Memory B cell (primary cell): ENCODE measurements at regions not wholly inside any gene's neighbourhood (a gene's known extent, or its start where the extent isn't known, plus 50 kb on each side); places are given as distances from the start of the nearest gene placed in this dataset.

ENCODE experiments used
- ATAC-seq: fragments of 150-1000 bp; cut with Tn5 transposase; 2 replicates; pipeline ENCODE4 v1.10.0; 2021; ENCODE audit warnings: low read depth, mild to moderate bottlenecking, moderate library complexity
- DNase-seq, 2 donors: peaks; one replicate each; pipeline ENCODE4 v3.0.0; 2022; ENCODE audit warnings: low spot score in 2 of 2
- H3K27ac Mint-ChIP-seq: one replicate; pipeline ENCODE4 v1.8.0; 2022; ENCODE audit warnings: mild to moderate bottlenecking, moderate library complexity, mixed read lengths
- H3K27me3 Mint-ChIP-seq: one replicate; pipeline ENCODE4 v1.8.0; 2022; ENCODE audit warnings: mixed read lengths
- H3K36me3 Mint-ChIP-seq: one replicate; pipeline ENCODE4 v1.8.0; 2022; ENCODE audit warnings: mild to moderate bottlenecking, mixed read lengths
- H3K4me1 Mint-ChIP-seq: one replicate; pipeline ENCODE4 v1.8.0; 2022; ENCODE audit warnings: mixed read lengths
- H3K4me3 Mint-ChIP-seq: one replicate; pipeline ENCODE4 v1.8.0; 2022; ENCODE audit warnings: mild to moderate bottlenecking, moderate library complexity, mixed read lengths
- H3K9me3 Mint-ChIP-seq: one replicate; pipeline ENCODE4 v1.8.0; 2022; ENCODE audit warnings: mixed read lengths

DNA sequence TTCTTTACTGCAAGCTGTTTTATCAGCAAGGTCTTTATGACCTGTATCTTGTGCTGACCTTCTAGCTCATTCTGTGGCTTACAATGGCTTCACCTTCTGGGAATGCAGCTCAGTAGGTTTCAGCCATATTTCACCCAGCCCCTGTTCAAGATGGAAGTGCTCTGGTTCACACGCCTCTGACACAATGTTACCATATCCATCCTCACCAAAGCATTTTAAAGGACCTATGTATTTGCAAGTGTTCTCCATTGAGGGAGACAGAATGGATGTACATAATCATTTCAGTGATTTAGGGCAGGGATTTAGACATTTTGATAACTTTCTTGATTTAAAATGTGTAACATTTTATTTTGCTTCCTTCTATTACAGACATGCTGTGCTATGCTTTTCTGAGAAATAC is 182.3 kb upstream of the FN1 start:
- Mint-ChIP-seq H3K27ac (no peak overlapping the region), H3K36me3 (no peaks in the 10 kb centered on the region), H3K4me1 (no peaks in the 10 kb centered on the region), H3K9me3 (no peaks in the 10 kb centered on the region), H3K27me3 (peaks cover 13% of the 10 kb centered on the region), H3K4me3 (no peak overlapping the region)
- ATAC-seq (no peak), DNase-seq (no peak)

DNA sequence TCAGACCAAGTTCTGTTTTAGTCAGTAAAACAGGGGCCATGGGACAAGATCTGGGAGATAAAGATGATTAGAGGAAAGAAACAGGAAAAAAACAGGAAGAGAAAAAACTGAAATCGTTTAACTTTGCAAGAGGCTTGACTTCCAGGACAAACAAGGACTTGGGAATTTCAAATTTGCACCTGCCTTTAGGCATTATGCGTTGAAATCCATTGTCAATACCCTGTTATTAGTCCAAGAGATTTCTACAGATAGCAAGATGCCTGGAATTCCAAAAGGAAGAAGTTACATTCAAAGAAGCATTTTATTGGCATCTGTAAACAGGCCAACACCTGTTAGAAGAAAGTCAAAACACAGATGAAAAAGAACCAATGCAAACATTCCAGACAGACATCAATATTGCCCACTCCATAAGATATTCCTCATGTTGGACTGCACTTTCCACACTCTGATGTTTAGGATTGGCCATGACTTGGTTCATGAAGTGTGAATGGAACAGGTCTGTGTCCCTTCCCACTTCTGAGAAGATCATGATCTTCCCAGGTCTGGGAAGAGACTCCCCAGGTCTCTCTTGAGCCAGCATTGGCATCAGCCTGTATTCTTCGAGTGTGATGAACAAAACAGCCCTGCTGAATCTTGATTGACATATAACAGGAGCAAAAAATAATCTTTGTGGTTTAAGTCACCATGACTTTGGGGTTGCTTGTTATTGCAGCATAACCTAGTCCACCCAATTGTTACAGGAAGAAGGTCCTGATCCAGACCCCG is 181.4 kb upstream of the FN1 start:
- H3K27ac Mint-ChIP-seq, result no peak overlapping the region
- no peaks in the 10 kb centered on the region for H3K36me3 Mint-ChIP-seq
- no peak for DNase-seq
- no peaks in the 10 kb centered on the region for H3K4me1 Mint-ChIP-seq
- H3K27me3 Mint-ChIP-seq, result peaks cover 16% of the 10 kb centered on the region
- no peaks in the 10 kb centered on the region for H3K9me3 Mint-ChIP-seq
- no peak overlapping the region for H3K4me3 Mint-ChIP-seq
- ATAC-seq, result no peak

GRCh38 chr2:215615803-215616174 is 179.9 kb upstream of the FN1 start:
- Mint-ChIP-seq H3K27me3 (peaks cover 13% of the 10 kb centered on the region), H3K36me3 (no peaks in the 10 kb centered on the region), H3K4me3 (no peak overlapping the region), H3K27ac (no peak overlapping the region), H3K4me1 (peaks cover 2% of the 10 kb centered on the region), H3K9me3 (no peaks in the 10 kb centered on the region)
- ATAC-seq (no peak), DNase-seq (no peak)

- H3K4me3 Mint-ChIP-seq, result no peak overlapping the region
- H3K36me3 Mint-ChIP-seq, result no peaks in the 10 kb centered on the region
- no peaks in the 10 kb centered on the region for H3K9me3 Mint-ChIP-seq
- peaks cover 11% of the 10 kb centered on the region for H3K27me3 Mint-ChIP-seq
- no peak overlapping the region for H3K27ac Mint-ChIP-seq
- peaks cover 2% of the 10 kb centered on the region for H3K4me1 Mint-ChIP-seq
- DNase-seq, result no peak
- ATAC-seq, result no peak
Observed at GRCh38 chr2:215615067-215615802, 179.4 kb upstream of the FN1 start.

DNA sequence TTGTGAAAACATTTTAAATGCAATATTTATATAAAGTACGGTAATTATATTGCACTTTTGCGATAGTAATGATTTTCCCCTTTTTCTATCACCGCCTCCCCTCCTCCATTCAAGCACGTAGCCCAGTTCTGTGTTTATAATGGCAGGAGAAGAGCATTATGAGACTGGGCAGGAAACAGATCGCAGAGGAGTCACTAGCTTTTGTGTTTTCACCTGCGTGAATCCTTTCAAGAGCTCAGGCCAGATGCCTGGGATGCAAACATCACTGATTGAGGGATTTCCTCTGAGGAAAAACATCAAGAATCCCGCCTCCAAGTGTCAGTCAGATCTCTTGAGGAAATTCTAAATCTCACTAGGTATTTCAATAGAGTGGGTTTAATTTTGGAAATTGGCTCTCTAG is 178.4 kb upstream of the FN1 start:
- peaks cover 8% of the 10 kb centered on the region for H3K27me3 Mint-ChIP-seq
- no peaks in the 10 kb centered on the region for H3K36me3 Mint-ChIP-seq
- DNase-seq (no peak), ATAC-seq (no peak)
- no peak overlapping the region for H3K27ac Mint-ChIP-seq
- no peaks in the 10 kb centered on the region for H3K9me3 Mint-ChIP-seq
- peaks cover 2% of the 10 kb centered on the region for H3K4me1 Mint-ChIP-seq
- no peak overlapping the region for H3K4me3 Mint-ChIP-seq

GRCh38 chr2:215613888-215614287 is 178.0 kb upstream of the FN1 start:
- Mint-ChIP-seq H3K36me3 (no peaks in the 10 kb centered on the region), H3K4me1 (peaks cover 2% of the 10 kb centered on the region), H3K9me3 (no peaks in the 10 kb centered on the region), H3K27ac (no peak overlapping the region), H3K4me3 (no peak overlapping the region), H3K27me3 (peaks cover 8% of the 10 kb centered on the region)
- no peak for ATAC-seq
- DNase-seq, result no peak

- Mint-ChIP-seq H3K36me3 (no peaks in the 10 kb centered on the region), H3K4me3 (no peak overlapping the region), H3K9me3 (no peaks in the 10 kb centered on the region), H3K27me3 (peaks cover 8% of the 10 kb centered on the region), H3K27ac (no peak overlapping the region), H3K4me1 (peaks cover 2% of the 10 kb centered on the region)
- DNase-seq, result no peak
- ATAC-seq, result no peak
Observed at GRCh38 chr2:215613280-215613679, 177.4 kb upstream of the FN1 start.

GRCh38 chr2:215612786-215613185 is 176.9 kb upstream of the FN1 start:
- H3K4me3 Mint-ChIP-seq, result no peak overlapping the region
- H3K4me1 Mint-ChIP-seq, result peaks cover 2% of the 10 kb centered on the region
- ATAC-seq (no peak), DNase-seq (no peak)
- H3K36me3 Mint-ChIP-seq, result no peaks in the 10 kb centered on the region
- peaks cover 6% of the 10 kb centered on the region for H3K27me3 Mint-ChIP-seq
- H3K9me3 Mint-ChIP-seq, result no peaks in the 10 kb centered on the region
- no peak overlapping the region for H3K27ac Mint-ChIP-seq

GRCh38 chr2:215611609-215612386 is 175.9 kb upstream of the FN1 start:
- no peak for DNase-seq
- no peak for ATAC-seq
- no peak overlapping the region for H3K4me3 Mint-ChIP-seq
- no peak overlapping the region for H3K27ac Mint-ChIP-seq
- H3K9me3 Mint-ChIP-seq, result no peaks in the 10 kb centered on the region
- peaks cover 2% of the 10 kb centered on the region for H3K4me1 Mint-ChIP-seq
- H3K36me3 Mint-ChIP-seq, result no peaks in the 10 kb centered on the region
- H3K27me3 Mint-ChIP-seq, result peaks cover 5% of the 10 kb centered on the region

DNA sequence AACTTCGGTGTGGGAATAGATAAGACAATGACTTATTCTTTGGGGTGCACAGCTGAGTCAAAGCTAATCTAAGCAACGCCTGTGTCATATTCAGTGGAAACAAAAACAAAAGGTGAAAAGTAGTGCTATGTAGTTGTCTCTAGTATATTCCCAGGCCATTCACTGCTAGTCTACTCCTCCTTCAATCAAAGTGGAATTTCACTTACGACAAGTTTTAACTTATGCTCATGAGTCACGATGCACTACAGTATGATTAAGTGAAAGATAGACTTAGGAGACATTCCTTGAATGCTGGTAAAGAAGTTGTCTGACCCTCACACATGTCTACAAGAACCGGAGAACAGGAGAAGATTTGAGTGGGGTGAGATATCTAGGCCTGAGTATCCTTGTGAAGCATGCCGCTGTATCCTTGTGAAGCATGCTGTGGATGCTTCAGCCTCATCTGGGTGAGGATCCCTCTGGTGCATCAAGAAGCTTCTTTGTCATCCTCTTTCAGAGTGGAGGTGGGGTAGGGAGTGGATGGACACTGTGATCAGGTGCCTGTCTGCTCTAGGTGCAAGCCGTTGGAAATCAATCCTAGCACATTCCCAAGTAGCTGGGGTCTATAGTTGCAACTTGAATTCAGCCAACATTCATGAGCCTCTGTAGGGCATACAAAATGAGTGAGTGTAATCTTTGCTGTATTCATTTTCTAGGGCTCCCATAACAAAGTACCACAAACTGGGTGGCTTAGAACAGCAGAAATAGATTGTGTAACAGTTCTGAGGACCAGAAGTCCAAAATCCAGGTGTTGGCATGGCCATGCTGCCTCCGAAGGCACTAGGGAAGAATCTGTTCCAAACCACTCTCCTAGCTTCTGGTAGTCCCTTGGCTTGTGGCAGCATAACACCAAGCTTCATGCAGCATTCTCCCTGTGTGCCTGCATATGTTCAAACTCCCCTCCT is 173.5 kb upstream of the FN1 start:
- ATAC-seq, result no peak
- no peak overlapping the region for H3K4me3 Mint-ChIP-seq
- H3K27ac Mint-ChIP-seq, result no peak overlapping the region
- no peak for DNase-seq
- no peaks in the 10 kb centered on the region for H3K9me3 Mint-ChIP-seq
- peaks cover 7% of the 10 kb centered on the region for H3K27me3 Mint-ChIP-seq
- H3K4me1 Mint-ChIP-seq, result peaks cover 2% of the 10 kb centered on the region
- H3K36me3 Mint-ChIP-seq, result no peaks in the 10 kb centered on the region

- Mint-ChIP-seq H3K27ac (no peak overlapping the region), H3K36me3 (no peaks in the 10 kb centered on the region), H3K9me3 (no peaks in the 10 kb centered on the region), H3K27me3 (peaks cover 10% of the 10 kb centered on the region), H3K4me1 (peaks cover 2% of the 10 kb centered on the region), H3K4me3 (no peak overlapping the region)
- DNase-seq (no peak), ATAC-seq (no peak)
Observed at GRCh38 chr2:215607766-215608165, 171.9 kb upstream of the FN1 start.

GRCh38 chr2:215606219-215606618 is 170.4 kb upstream of the FN1 start:
- Mint-ChIP-seq H3K4me1 (no peaks in the 10 kb centered on the region), H3K27ac (no peak overlapping the region), H3K36me3 (no peaks in the 10 kb centered on the region), H3K4me3 (no peak overlapping the region), H3K27me3 (peaks cover 10% of the 10 kb centered on the region), H3K9me3 (no peaks in the 10 kb centered on the region)
- ATAC-seq, result no peak
- DNase-seq, result no peak

- no peak for DNase-seq
- no peak overlapping the region for H3K4me3 Mint-ChIP-seq
- ATAC-seq, result no peak
- no peaks in the 10 kb centered on the region for H3K4me1 Mint-ChIP-seq
- H3K9me3 Mint-ChIP-seq, result no peaks in the 10 kb centered on the region
- H3K36me3 Mint-ChIP-seq, result no peaks in the 10 kb centered on the region
- peaks cover 12% of the 10 kb centered on the region for H3K27me3 Mint-ChIP-seq
- H3K27ac Mint-ChIP-seq, result no peak overlapping the region
Observed at GRCh38 chr2:215605214-215605613, 169.3 kb upstream of the FN1 start.
